ENCODE measurements at regions not wholly inside any gene's neighbourhood (a gene's known extent, or its start where the extent isn't known, plus 50 kb on each side); places are given as distances from the start of the nearest gene placed in this dataset.
A peak's percentile ranks its signal among the peaks of the same experiment; 100 is the strongest.

DNA sequence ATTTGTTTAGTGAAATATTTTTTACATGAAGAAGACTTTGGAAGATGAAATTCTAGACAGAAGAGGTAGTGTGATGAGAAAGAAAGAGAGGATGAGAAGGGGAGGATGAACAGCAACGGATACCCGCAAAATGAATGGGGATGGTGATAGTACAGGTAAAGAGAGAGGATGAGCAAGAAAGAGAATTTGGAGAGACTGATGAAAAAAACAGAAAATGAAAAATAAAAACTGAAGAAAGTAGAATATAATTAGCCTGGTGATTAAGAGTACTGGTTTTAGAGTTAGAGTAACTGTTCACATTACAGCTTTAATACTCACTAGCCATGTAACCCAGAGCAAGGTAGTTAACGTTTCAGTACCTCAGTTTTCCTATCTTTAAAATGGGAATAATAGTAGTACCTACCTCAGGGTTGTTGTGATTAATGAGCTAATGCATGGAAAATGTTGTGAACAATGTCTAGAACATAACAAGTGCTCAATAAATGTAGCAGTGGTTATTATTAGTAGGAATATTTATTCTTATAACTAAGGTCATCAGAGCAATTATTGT, 54.9 kb upstream of the ANTXR2 start:
- Histone ChIP-seq H3K36me3 (no peaks in the 10 kb centered on the region), H3K27ac (no peak overlapping the region), H3K27me3 (no peaks in the 10 kb centered on the region), H3K4me1 (ENCODE audit: low read depth) (peaks cover 6% of the 10 kb centered on the region), H3K4me3 (no peak overlapping the region), H3K9me3 (ENCODE audit: low read depth) (no peaks in the 10 kb centered on the region)
- no peak for DNase-seq (ENCODE audit: low read depth in 1 of 2, low spot score in 1 of 2)
- TF ChIP-seq, protein P1, sequence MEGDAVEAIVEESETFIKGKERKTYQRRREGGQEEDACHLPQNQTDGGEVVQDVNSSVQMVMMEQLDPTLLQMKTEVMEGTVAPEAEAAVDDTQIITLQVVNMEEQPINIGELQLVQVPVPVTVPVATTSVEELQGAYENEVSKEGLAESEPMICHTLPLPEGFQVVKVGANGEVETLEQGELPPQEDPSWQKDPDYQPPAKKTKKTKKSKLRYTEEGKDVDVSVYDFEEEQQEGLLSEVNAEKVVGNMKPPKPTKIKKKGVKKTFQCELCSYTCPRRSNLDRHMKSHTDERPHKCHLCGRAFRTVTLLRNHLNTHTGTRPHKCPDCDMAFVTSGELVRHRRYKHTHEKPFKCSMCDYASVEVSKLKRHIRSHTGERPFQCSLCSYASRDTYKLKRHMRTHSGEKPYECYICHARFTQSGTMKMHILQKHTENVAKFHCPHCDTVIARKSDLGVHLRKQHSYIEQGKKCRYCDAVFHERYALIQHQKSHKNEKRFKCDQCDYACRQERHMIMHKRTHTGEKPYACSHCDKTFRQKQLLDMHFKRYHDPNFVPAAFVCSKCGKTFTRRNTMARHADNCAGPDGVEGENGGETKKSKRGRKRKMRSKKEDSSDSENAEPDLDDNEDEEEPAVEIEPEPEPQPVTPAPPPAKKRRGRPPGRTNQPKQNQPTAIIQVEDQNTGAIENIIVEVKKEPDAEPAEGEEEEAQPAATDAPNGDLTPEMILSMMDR (IDR thresholded peaks at IDR 0.05; ENCODE audit: low read depth, low read length), result no peak

DNA sequence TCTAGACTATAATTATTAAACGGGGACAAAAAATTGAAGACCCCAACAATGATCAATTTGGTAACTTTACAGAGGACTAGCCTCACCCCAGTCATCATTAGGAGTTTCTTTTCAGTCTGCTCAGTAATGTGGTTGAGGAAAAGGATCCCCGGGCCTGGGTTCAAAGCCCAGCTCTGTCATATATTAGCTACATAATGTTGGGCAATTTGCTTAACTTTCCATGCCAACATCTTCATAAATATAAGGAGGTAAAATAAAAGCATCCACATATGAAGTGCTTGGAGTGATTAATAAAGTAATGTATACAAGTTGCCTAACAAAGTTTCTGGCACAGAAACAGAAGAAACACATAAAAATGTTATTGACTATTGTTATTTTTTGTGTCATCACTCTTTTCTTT, 53.4 kb upstream of the ANTXR2 start:
- no peak for DNase-seq (ENCODE audit: low read depth in 1 of 2, low spot score in 1 of 2)
- Histone ChIP-seq H3K27me3 (no peaks in the 10 kb centered on the region), H3K4me3 (no peak overlapping the region), H3K4me1 (ENCODE audit: low read depth) (peaks cover 6% of the 10 kb centered on the region), H3K9me3 (ENCODE audit: low read depth) (no peaks in the 10 kb centered on the region), H3K27ac (no peak overlapping the region), H3K36me3 (no peaks in the 10 kb centered on the region)
- TF ChIP-seq, protein P1 (IDR thresholded peaks at IDR 0.05; ENCODE audit: low read depth, low read length), result no peak

DNA sequence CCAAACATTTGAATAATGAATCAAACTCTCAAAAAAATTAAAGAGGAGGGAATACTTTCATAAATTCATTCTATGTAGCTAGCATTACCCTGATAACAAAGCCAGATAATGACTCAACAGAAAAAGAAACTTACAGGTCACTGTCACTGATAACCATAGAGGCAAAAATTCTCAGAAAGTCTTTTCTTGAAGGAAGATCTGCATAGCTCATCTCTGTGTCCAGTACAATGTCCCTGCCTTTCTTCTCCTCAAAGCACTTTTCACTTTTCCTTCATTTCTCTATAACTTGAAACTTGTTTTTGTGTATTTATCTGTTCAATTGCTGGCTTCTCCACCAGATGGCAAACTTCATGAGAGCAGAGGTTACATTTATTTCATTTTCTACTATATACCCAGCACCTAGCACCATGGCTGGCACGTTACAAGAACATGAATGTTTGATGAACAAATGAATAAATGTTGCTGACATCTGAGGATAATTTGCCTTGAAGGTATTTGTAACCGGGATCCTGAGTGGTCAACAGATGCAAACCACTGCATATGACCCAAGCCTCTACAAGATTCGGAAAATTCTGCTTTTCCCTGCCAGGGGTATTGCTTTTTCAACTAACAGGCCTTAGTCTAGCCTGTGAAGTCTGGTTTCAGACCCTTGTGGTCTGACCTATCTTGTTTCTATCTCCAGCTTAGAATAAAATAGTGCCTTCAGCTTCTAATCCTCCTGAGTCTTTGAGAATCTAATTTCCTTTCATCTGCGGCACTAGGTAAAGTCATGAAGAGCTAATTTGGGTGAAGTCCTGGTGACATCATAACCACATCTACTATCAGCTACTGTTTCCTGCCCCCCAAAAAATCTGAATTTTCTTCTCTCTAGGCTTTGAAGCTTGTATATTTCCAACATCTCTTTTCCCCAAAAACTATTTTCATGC, 52.5 kb upstream of the ANTXR2 start:
- Histone ChIP-seq H3K36me3 (no peaks in the 10 kb centered on the region), H3K9me3 (ENCODE audit: low read depth) (no peaks in the 10 kb centered on the region), H3K4me1 (ENCODE audit: low read depth) (peaks cover 6% of the 10 kb centered on the region), H3K27ac (no peak overlapping the region), H3K27me3 (no peaks in the 10 kb centered on the region), H3K4me3 (no peak overlapping the region)
- TF ChIP-seq, protein P1 (IDR thresholded peaks at IDR 0.05; ENCODE audit: low read depth, low read length), result peak; percentile 58
- peak; percentile 32 to 52 for DNase-seq (ENCODE audit: low read depth in 1 of 2, low spot score in 1 of 2)

DNA sequence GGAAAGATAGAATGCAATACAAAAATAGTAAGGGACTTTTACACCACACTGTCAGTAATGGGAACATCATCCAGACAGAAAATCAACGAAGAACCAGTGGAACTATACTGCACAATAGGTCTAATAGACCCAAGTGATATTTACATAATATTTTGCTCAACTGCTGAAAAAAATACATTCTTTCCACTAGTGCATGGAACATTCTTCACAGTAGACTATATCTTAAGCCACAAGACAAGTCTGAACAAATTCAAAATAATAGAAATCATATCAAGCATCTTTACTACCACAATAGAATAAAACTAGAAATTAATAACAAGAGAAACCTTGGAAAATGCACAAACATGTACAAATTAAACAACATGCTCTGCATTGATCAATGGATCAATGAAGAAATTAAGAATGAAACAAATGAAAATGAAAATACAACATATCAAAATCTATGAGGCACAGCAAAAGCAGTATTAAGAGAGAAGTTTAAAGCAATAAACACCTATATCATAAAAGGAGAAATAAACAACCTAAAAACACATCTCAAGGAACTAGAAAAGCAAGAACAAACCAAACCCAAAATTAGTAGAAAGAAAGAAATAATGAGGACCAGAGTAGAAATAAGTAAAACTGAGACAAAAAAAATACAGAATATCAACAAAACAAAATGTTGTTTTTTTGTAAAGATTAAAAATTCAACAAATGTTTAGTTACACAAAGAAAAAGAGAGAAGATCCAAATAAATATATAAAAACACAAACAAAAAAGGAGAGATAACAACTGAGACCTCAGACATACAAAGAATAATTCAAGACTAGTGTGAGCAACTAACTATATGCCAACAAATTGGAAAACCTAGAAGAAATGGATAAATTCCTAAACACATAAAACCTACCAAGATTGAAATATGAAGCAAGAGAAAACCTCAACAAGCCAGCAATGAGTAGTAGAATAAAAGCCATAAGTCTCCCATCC, 51.5 kb upstream of the ANTXR2 start:
- H3K36me3 ChIP-seq, result no peaks in the 10 kb centered on the region
- H3K4me3 ChIP-seq, result no peak overlapping the region
- DNase-seq (ENCODE audit: low read depth in 1 of 2, low spot score in 1 of 2), result no peak
- no peak overlapping the region for H3K27ac ChIP-seq
- no peaks in the 10 kb centered on the region for H3K27me3 ChIP-seq
- no peaks in the 10 kb centered on the region for H3K9me3 ChIP-seq (ENCODE audit: low read depth)
- TF ChIP-seq, protein P1 (IDR thresholded peaks at IDR 0.05; ENCODE audit: low read depth, low read length), result no peak
- H3K4me1 ChIP-seq (ENCODE audit: low read depth), result peaks cover 6% of the 10 kb centered on the region

Data from cardiac muscle cell (in vitro differentiated cells and primary cell).